ENCODE measurements at regions not wholly inside any gene's neighbourhood (a gene's known extent, or its start where the extent isn't known, plus 50 kb on each side); places are given as distances from the start of the nearest gene placed in this dataset.

GRCh38 chr2:57313678-57314077 is 732.9 kb upstream of the VRK2 start:
- Histone ChIP-seq H3K27ac (no peak overlapping the region), H3K4me1 (no peaks in the 10 kb centered on the region), H3K27me3 (no peaks in the 10 kb centered on the region), H3K36me3 (no peaks in the 10 kb centered on the region), H3K9me3 (no peaks in the 10 kb centered on the region), H3K4me3 (no peak overlapping the region)
- no peak for TF ChIP-seq CTCF (IDR thresholded peaks at IDR 0.05)
- intact Hi-C loops (cut with DNase I; ENCODE audit: low total_unique reads): no loop called here
- DNase-seq: no peak

- no peak for TF ChIP-seq CTCF (IDR thresholded peaks at IDR 0.05)
- intact Hi-C loops (cut with DNase I; ENCODE audit: low total_unique reads): no loop called here
- Histone ChIP-seq H3K27ac (no peak overlapping the region), H3K4me3 (no peak overlapping the region), H3K36me3 (no peaks in the 10 kb centered on the region), H3K4me1 (no peaks in the 10 kb centered on the region), H3K9me3 (no peaks in the 10 kb centered on the region), H3K27me3 (no peaks in the 10 kb centered on the region)
- no peak for DNase-seq
These were observed 731.9 kb upstream of the VRK2 start for GRCh38 chr2:57314682-57315081.

- TF ChIP-seq CTCF (IDR thresholded peaks at IDR 0.05): no peak
- Histone ChIP-seq H3K4me1 (no peaks in the 10 kb centered on the region), H3K36me3 (no peaks in the 10 kb centered on the region), H3K27me3 (no peaks in the 10 kb centered on the region), H3K27ac (no peak overlapping the region), H3K4me3 (no peak overlapping the region), H3K9me3 (no peaks in the 10 kb centered on the region)
- intact Hi-C loops (cut with DNase I; ENCODE audit: low total_unique reads): no loop called here
- DNase-seq: no peak
These were observed 716.2 kb upstream of the VRK2 start for GRCh38 chr2:57330447-57330846.

GRCh38 chr2:57333221-57333620 is 713.4 kb upstream of the VRK2 start:
- no peak overlapping the region for H3K4me3 ChIP-seq
- intact Hi-C loops (cut with DNase I; ENCODE audit: low total_unique reads): no loop called here
- no peak overlapping the region for H3K27ac ChIP-seq
- no peaks in the 10 kb centered on the region for H3K27me3 ChIP-seq
- H3K36me3 ChIP-seq: no peaks in the 10 kb centered on the region
- no peak for TF ChIP-seq CTCF (IDR thresholded peaks at IDR 0.05)
- H3K9me3 ChIP-seq: no peaks in the 10 kb centered on the region
- DNase-seq: no peak
- H3K4me1 ChIP-seq: no peaks in the 10 kb centered on the region

GRCh38 chr2:57343391-57344006 is 703.1 kb upstream of the VRK2 start:
- H3K4me3 ChIP-seq: no peak overlapping the region
- H3K27me3 ChIP-seq: no peaks in the 10 kb centered on the region
- H3K4me1 ChIP-seq: no peaks in the 10 kb centered on the region
- H3K9me3 ChIP-seq: peaks cover 0 to 2% (median 0%) of the 10 kb centered on the region in 3 donors
- H3K27ac ChIP-seq: no peak overlapping the region
- no peak for DNase-seq
- intact Hi-C loops (cut with DNase I; ENCODE audit: low total_unique reads): no loop called here
- H3K36me3 ChIP-seq: no peaks in the 10 kb centered on the region
- no peak for TF ChIP-seq CTCF (IDR thresholded peaks at IDR 0.05)

GRCh38 chr2:57368190-57368589 is 678.4 kb upstream of the VRK2 start:
- intact Hi-C loops (cut with DNase I; ENCODE audit: low total_unique reads): no loop called here
- no peak overlapping the region for H3K4me3 ChIP-seq
- H3K9me3 ChIP-seq: no peaks in the 10 kb centered on the region
- H3K36me3 ChIP-seq: no peaks in the 10 kb centered on the region
- DNase-seq: no peak
- TF ChIP-seq CTCF (IDR thresholded peaks at IDR 0.05): no peak
- H3K27me3 ChIP-seq: no peaks in the 10 kb centered on the region
- no peaks in the 10 kb centered on the region for H3K4me1 ChIP-seq
- no peak overlapping the region for H3K27ac ChIP-seq

Data from tibial artery (tissue), 4 donors.